ENCODE measurements at regions not wholly inside any gene's neighbourhood (a gene's known extent, or its start where the extent isn't known, plus 50 kb on each side); places are given as distances from the start of the nearest gene placed in this dataset.

GRCh38 chr4:174062831-174063230, 220.6 kb downstream of the FBXO8 start (continued):
- no peak for TF ChIP-seq SIN3A (conservative IDR thresholded peaks at IDR 0.05 in 1 of 2, IDR thresholded peaks at IDR 0.05 in 1 of 2; ENCODE audit: low read depth in 1 of 2, low read length in 2 of 2)
- no peak for TF ChIP-seq BRCA1 (IDR thresholded peaks at IDR 0.05; ENCODE audit: low read depth, low read length)
- no peak for TF ChIP-seq CBX8 (IDR thresholded peaks at IDR 0.05; ENCODE audit: borderline replicate concordance, low read depth, low read length)
- TF ChIP-seq BCL11A (IDR thresholded peaks at IDR 0.05; ENCODE audit: low read depth in 2 of 2, low read length in 2 of 2), result no peak
- no peak for TF ChIP-seq SAP30 (IDR thresholded peaks at IDR 0.05; ENCODE audit: insufficient read depth, insufficient replicate concordance, low read length)
- TF ChIP-seq EZH2 (IDR thresholded peaks at IDR 0.05; ENCODE audit: low read depth, low read length, severe bottlenecking), result no peak
- TF ChIP-seq KDM5A (IDR thresholded peaks at IDR 0.05; ENCODE audit: low read length), result no peak
